ENCODE measurements at regions not wholly inside any gene's neighbourhood (a gene's known extent, or its start where the extent isn't known, plus 50 kb on each side); places are given as distances from the start of the nearest gene placed in this dataset.

GRCh38 chr6:54031169-54031568 lies 80.1 kb upstream of the MLIP start:
- TF ChIP-seq CTCF (conservative IDR thresholded peaks at IDR 0.05; ENCODE audit: low read depth, low read length): no peak
- no peak for DNase-seq (ENCODE audit: low read depth)
- H3K4me3 ChIP-seq (ENCODE audit: low read depth, low read length): no peak overlapping the region

GRCh38 chr6:54037277-54037779 lies 73.9 kb upstream of the MLIP start:
- H3K4me3 ChIP-seq (ENCODE audit: low read depth, low read length): no peak overlapping the region
- DNase-seq (ENCODE audit: low read depth): no peak
- no peak for TF ChIP-seq CTCF (conservative IDR thresholded peaks at IDR 0.05; ENCODE audit: low read depth, low read length)

GRCh38 chr6:54040545-54040944 lies 70.7 kb upstream of the MLIP start:
- DNase-seq (ENCODE audit: low read depth): no peak
- no peak overlapping the region for H3K4me3 ChIP-seq (ENCODE audit: low read depth, low read length)
- no peak for TF ChIP-seq CTCF (conservative IDR thresholded peaks at IDR 0.05; ENCODE audit: low read depth, low read length)

- TF ChIP-seq CTCF (conservative IDR thresholded peaks at IDR 0.05; ENCODE audit: low read depth, low read length): no peak
- H3K4me3 ChIP-seq (ENCODE audit: low read depth, low read length): no peak overlapping the region
- DNase-seq (ENCODE audit: low read depth): no peak
Observed at GRCh38 chr6:54041239-54041638, 70.0 kb upstream of the MLIP start.

- no peak overlapping the region for H3K4me3 ChIP-seq (ENCODE audit: low read depth, low read length)
- DNase-seq (ENCODE audit: low read depth): no peak
- TF ChIP-seq CTCF (conservative IDR thresholded peaks at IDR 0.05; ENCODE audit: low read depth, low read length): no peak
Observed at GRCh38 chr6:54043360-54043759, 67.9 kb upstream of the MLIP start.

- TF ChIP-seq CTCF (conservative IDR thresholded peaks at IDR 0.05; ENCODE audit: low read depth, low read length): no peak
- no peak for DNase-seq (ENCODE audit: low read depth)
- no peak overlapping the region for H3K4me3 ChIP-seq (ENCODE audit: low read depth, low read length)
Observed at GRCh38 chr6:54044059-54044458, 67.2 kb upstream of the MLIP start.

- no peak for TF ChIP-seq CTCF (conservative IDR thresholded peaks at IDR 0.05; ENCODE audit: low read depth, low read length)
- no peak overlapping the region for H3K4me3 ChIP-seq (ENCODE audit: low read depth, low read length)
- DNase-seq (ENCODE audit: low read depth): no peak
Observed at GRCh38 chr6:54048782-54049181, 62.5 kb upstream of the MLIP start.
